ENCODE measurements at regions not wholly inside any gene's neighbourhood (a gene's known extent, or its start where the extent isn't known, plus 50 kb on each side); places are given as distances from the start of the nearest gene placed in this dataset.

- POLR2A ChIA-PET (ENCODE audit: low non-redundant PET), result no interaction called here
- TF ChIP-seq CTCF (conservative IDR thresholded peaks at IDR 0.05; ENCODE audit: low read depth), result no peak
- CTCF ChIA-PET, result interaction anchor here (0.6 kb wide), 1 partner anchor 78 kb away, joined by 3 read pairs; no protein-coding TSS in a partner anchor
- no peak overlapping the region for H3K27ac ChIP-seq
- DNase-seq (ENCODE audit: low spot score), result no peak
Measured at GRCh38 chr3:14283092-14283812, 104.6 kb downstream of the LSM3 start.

GRCh38 chr3:14283813-14284438 is 105.3 kb downstream of the LSM3 start:
- TF ChIP-seq CTCF (conservative IDR thresholded peaks at IDR 0.05; ENCODE audit: low read depth), result no peak
- CTCF ChIA-PET, result interaction anchor here (0.6 kb wide), 1 partner anchor 79 kb away, joined by 3 read pairs; no protein-coding TSS in a partner anchor
- no peak for DNase-seq (ENCODE audit: low spot score)
- H3K27ac ChIP-seq, result no peak overlapping the region
- POLR2A ChIA-PET (ENCODE audit: low non-redundant PET), result no interaction called here

- CTCF ChIA-PET, result interaction anchor here (0.6 kb wide), 1 partner anchor 755 kb away, joined by 5 read pairs; no protein-coding TSS in a partner anchor
- no peak for DNase-seq (ENCODE audit: low spot score)
- POLR2A ChIA-PET (ENCODE audit: low non-redundant PET), result no interaction called here
- H3K27ac ChIP-seq, result no peak overlapping the region
- no peak for TF ChIP-seq CTCF (conservative IDR thresholded peaks at IDR 0.05; ENCODE audit: low read depth)
Measured at GRCh38 chr3:14284694-14285547, 106.3 kb downstream of the LSM3 start.

GRCh38 chr3:14285548-14285925 is 106.9 kb downstream of the LSM3 start:
- H3K27ac ChIP-seq, result no peak overlapping the region
- ChIA-PET CTCF (interaction anchor here (0.6 kb wide), 1 partner anchor 755 kb away, joined by 5 read pairs; no protein-coding TSS in a partner anchor), POLR2A (ENCODE audit: low non-redundant PET) (no interaction called here)
- TF ChIP-seq CTCF (conservative IDR thresholded peaks at IDR 0.05; ENCODE audit: low read depth), result no peak
- no peak for DNase-seq (ENCODE audit: low spot score)

- TF ChIP-seq CTCF (conservative IDR thresholded peaks at IDR 0.05; ENCODE audit: low read depth), result no peak
- no peak overlapping the region for H3K27ac ChIP-seq
- CTCF ChIA-PET, result no interaction called here
- POLR2A ChIA-PET (ENCODE audit: low non-redundant PET), result no interaction called here
- DNase-seq (ENCODE audit: low spot score), result no peak
Measured at GRCh38 chr3:14286887-14287500, 108.4 kb downstream of the LSM3 start.

All from RWPE1 (cell line).